ENCODE measurements at regions not wholly inside any gene's neighbourhood (a gene's known extent, or its start where the extent isn't known, plus 50 kb on each side); places are given as distances from the start of the nearest gene placed in this dataset.

GRCh38 chr7:153389261-153389660 is 629.7 kb downstream of the ACTR3B start:
- no peak for DNase-seq (ENCODE audit: low read depth)

GRCh38 chr7:153390955-153391354 is 631.4 kb downstream of the ACTR3B start:
- no peak for DNase-seq (ENCODE audit: low read depth)

GRCh38 chr7:153392726-153393125 is 633.2 kb downstream of the ACTR3B start:
- no peak for DNase-seq (ENCODE audit: low read depth)

GRCh38 chr7:153393666-153394065 is 634.1 kb downstream of the ACTR3B start:
- no peak for DNase-seq (ENCODE audit: low read depth)

- DNase-seq (ENCODE audit: low read depth) = no peak
These were observed 636.9 kb downstream of the ACTR3B start for GRCh38 chr7:153396475-153396874.

GRCh38 chr7:153397459-153397858 is 637.9 kb downstream of the ACTR3B start:
- no peak for DNase-seq (ENCODE audit: low read depth)

GRCh38 chr7:153397906-153398305 is 638.4 kb downstream of the ACTR3B start:
- no peak for DNase-seq (ENCODE audit: low read depth)

- no peak for DNase-seq (ENCODE audit: low read depth)
These were observed 638.8 kb downstream of the ACTR3B start for GRCh38 chr7:153398370-153398769.

GRCh38 chr7:153398789-153399553 is 639.4 kb downstream of the ACTR3B start:
- DNase-seq (ENCODE audit: low read depth) = no peak

- DNase-seq (ENCODE audit: low read depth) = no peak
These were observed 640.0 kb downstream of the ACTR3B start for GRCh38 chr7:153399554-153399940.

GRCh38 chr7:153400735-153401593 is 641.4 kb downstream of the ACTR3B start:
- no peak for DNase-seq (ENCODE audit: low read depth)

- no peak for DNase-seq (ENCODE audit: low read depth)
These were observed 642.5 kb downstream of the ACTR3B start for GRCh38 chr7:153401795-153402720.

- no peak for DNase-seq (ENCODE audit: low read depth)
These were observed 643.4 kb downstream of the ACTR3B start for GRCh38 chr7:153402721-153403541.

GRCh38 chr7:153404124-153404523 is 644.6 kb downstream of the ACTR3B start:
- DNase-seq (ENCODE audit: low read depth) = no peak

- no peak for DNase-seq (ENCODE audit: low read depth)
These were observed 645.3 kb downstream of the ACTR3B start for GRCh38 chr7:153404781-153405279.

- DNase-seq (ENCODE audit: low read depth) = no peak
These were observed 646.3 kb upstream of the DPP6 start for GRCh38 chr7:153405704-153406485.

GRCh38 chr7:153406486-153406872 is 645.7 kb upstream of the DPP6 start:
- DNase-seq (ENCODE audit: low read depth) = no peak

- no peak for DNase-seq (ENCODE audit: low read depth)
These were observed 644.7 kb upstream of the DPP6 start for GRCh38 chr7:153407291-153408046.
